Peyer's patch (tissue), 4 donors: ENCODE measurements at regions not wholly inside any gene's neighbourhood (a gene's known extent, or its start where the extent isn't known, plus 50 kb on each side); places are given as distances from the start of the nearest gene placed in this dataset.

Experiments used
- DNase-seq, 3 donors: peaks; one replicate each; pipeline ENCODE4 v3.0.0-alpha.2; 2017 to 2019
- H3K27ac ChIP-seq, 4 donors: fragments of 200-600 bp; sonication (generic); one replicate each; pipeline ENCODE4 v1.5.1; 2016 to 2019
- H3K27me3 ChIP-seq, 2 donors: fragments of 200-600 bp; sonication (generic); one replicate each; pipeline ENCODE4 v1.5.1; 2019
- H3K36me3 ChIP-seq, 3 donors: fragments of 200-600 bp; sonication (generic); one replicate each; pipeline ENCODE4 v1.5.1; 2016 to 2019
- H3K4me1 ChIP-seq, 4 donors: fragments of 200-600 bp; sonication (generic); one replicate each; pipeline ENCODE4 v1.5.1; 2016 to 2019
- H3K4me3 ChIP-seq, 4 donors: fragments of 200-600 bp; sonication (generic); 1 replicate in 3 of 4; 2 replicates in 1 of 4; pipeline ENCODE4 v1.5.1; 2016 to 2019; ENCODE audit warnings: mild to moderate bottlenecking in 1 of 4
- H3K9me3 ChIP-seq, 4 donors: fragments of 200-600 bp; sonication (generic); one replicate each; pipeline ENCODE4 v1.5.1; 2016 to 2019; ENCODE audit warnings: mild to moderate bottlenecking in 1 of 4
- CTCF ChIP-seq, 6 experiments: fragments of 450-650 bp in 4 of 6; fragments of 200-600 bp in 2 of 6; sonication (generic) in 1 of 6; IDR thresholded peaks; one replicate each; pipeline ENCODE4 v1.5.1; 2017 to 2019; ENCODE audit warnings: antibody characterized with exemption in 6 of 6, mild to moderate bottlenecking in 3 of 6, moderate library complexity in 1 of 6
- POLR2A ChIP-seq, 2 donors: fragments of 450-650 bp; IDR thresholded peaks; one replicate each; pipeline ENCODE4 v1.5.1; 2017; ENCODE audit warnings: antibody characterized with exemption in 2 of 2, mild to moderate bottlenecking in 2 of 2, moderate library complexity in 2 of 2

GRCh38 chr22:48640890-48641841 is 1186.5 kb downstream of the BRD1 start:
- DNase-seq = no peak
- H3K9me3 ChIP-seq = no peaks in the 10 kb centered on the region
- TF ChIP-seq POLR2A (IDR thresholded peaks at IDR 0.05) (no peak), CTCF (IDR thresholded peaks at IDR 0.05) (no peak)

DNA sequence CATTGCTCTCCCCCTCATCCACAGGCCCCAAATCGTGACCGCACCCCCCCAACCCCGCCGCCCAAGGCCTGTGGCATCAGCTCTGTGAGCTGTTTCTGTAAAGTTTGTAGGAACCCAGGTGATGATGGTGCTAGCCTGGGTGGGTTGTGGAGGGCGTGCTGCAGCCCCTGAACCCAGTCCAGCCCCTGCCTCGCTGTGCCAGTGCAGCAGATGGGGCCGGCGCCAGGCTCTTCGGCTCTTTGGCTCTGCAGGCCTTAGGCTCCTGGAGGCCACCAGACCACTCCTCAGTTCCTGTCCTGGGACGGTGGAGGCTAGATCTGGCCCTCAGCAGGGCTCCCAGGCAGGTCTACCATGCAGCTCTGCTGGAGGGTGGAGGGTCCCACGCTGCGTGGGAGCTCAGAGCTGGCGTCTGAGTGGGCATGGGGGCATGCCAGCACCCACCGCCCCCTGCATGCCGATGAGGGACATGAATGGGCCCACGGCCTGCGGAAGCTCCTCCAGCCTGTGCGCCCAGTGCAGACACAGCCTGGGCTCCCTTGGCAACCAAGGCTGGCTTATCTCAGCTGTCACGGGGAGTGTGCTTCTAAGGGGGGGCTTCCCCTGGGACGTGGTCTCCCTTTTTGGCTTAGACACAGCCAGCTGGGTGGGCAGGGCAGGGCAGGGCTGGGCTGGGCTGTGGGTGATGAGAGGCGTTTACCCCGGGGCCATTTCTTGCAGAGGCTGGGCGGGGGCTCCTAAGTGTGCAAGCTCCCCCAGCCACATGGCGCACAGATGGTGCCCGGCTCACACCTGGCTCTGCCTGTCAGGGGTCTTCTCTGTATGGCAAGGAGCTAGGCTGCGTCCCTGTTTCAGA is 1187.6 kb downstream of the BRD1 start:
- H3K4me3 ChIP-seq = no peak overlapping the region
- H3K9me3 ChIP-seq = no peaks in the 10 kb centered on the region
- no peaks in the 10 kb centered on the region for H3K36me3 ChIP-seq
- no peaks in the 10 kb centered on the region for H3K27me3 ChIP-seq
- no peak for DNase-seq
- no peaks in the 10 kb centered on the region for H3K4me1 ChIP-seq
- TF ChIP-seq POLR2A (IDR thresholded peaks at IDR 0.05) = no peak
- no peak for TF ChIP-seq CTCF (IDR thresholded peaks at IDR 0.05)
- no peak overlapping the region for H3K27ac ChIP-seq

More at GRCh38 chr22:48640890-48641841, 1186.5 kb downstream of the BRD1 start:
- no peaks in the 10 kb centered on the region for H3K27me3 ChIP-seq
- H3K4me3 ChIP-seq = no peak overlapping the region
- no peaks in the 10 kb centered on the region for H3K36me3 ChIP-seq
- no peak overlapping the region for H3K27ac ChIP-seq
- no peaks in the 10 kb centered on the region for H3K4me1 ChIP-seq

- Histone ChIP-seq H3K9me3 (no peaks in the 10 kb centered on the region), H3K27me3 (no peaks in the 10 kb centered on the region), H3K4me3 (no peak overlapping the region), H3K27ac (no peak overlapping the region), H3K4me1 (no peaks in the 10 kb centered on the region), H3K36me3 (no peaks in the 10 kb centered on the region)
- DNase-seq = no peak
- no peak for TF ChIP-seq CTCF (IDR thresholded peaks at IDR 0.05)
- no peak for TF ChIP-seq POLR2A (IDR thresholded peaks at IDR 0.05)
Observed at GRCh38 chr22:48639021-48639795, 1188.5 kb downstream of the BRD1 start.

DNA sequence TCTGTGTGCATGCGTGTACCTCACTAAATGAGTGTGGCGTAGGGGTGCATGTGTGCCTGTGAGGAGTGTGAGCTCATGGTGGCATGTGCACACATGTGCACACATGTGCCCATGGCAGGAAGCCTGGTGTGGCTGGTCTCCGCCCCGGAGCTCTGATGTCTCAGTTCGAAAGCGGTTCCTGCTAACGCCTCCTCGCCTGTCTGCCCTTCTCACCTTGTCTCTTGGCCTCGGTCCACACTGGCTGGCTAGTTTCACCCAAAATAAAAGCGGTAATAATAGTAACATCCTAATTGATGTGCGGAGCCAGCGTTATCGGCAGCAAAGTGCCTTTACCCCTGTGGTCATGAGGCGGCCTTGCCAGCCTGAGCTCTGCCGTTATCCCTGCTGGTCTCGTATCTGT is 1190.4 kb downstream of the BRD1 start:
- H3K4me3 ChIP-seq = no peak overlapping the region

More for the DNA sequence above, 1190.4 kb downstream of the BRD1 start:
- no peaks in the 10 kb centered on the region for H3K9me3 ChIP-seq
- no peak for DNase-seq
- H3K27me3 ChIP-seq = no peaks in the 10 kb centered on the region
- no peaks in the 10 kb centered on the region for H3K4me1 ChIP-seq
- no peak overlapping the region for H3K27ac ChIP-seq
- no peaks in the 10 kb centered on the region for H3K36me3 ChIP-seq
- TF ChIP-seq POLR2A (IDR thresholded peaks at IDR 0.05) (no peak), CTCF (IDR thresholded peaks at IDR 0.05) (no peak)
